SIG-M5 treated with dmso at 0.1 percent for 504 hours (cell line): ENCODE measurements at regions not wholly inside any gene's neighbourhood (a gene's known extent, or its start where the extent isn't known, plus 50 kb on each side); places are given as distances from the start of the nearest gene placed in this dataset.
"Not testable (repeated sequence)": the region's sequence is repeated elsewhere in the genome, so short reads cannot be mapped to it uniquely, and the experiment has no call there.

Experiments used
- DNase-seq: peaks from one replicate; lab custom pipeline; 2025; ENCODE audit not compliant: unreplicated experiment; lab: John Stamatoyannopoulos, UW

DNA sequence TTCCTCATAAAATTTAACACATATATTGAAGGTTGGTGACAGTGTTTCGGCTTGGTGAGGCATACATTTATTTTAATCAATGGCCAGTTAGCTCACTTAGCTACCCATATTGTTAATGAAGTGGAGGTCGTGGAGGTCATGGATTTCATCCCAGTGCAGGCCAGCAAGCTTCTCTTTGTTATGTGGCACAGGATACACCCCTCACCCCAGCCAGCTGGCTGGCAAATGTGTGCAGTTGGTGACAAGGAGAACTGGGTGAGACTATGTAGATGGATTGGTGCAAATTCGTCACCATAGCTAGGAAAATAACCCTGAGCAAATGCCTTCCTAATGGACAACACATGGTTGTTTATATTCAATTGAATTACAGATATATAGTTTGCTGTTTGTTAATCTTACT, 50.5 kb upstream of the FOXP2 start:
- DNase-seq, result no peak

- no peak for DNase-seq
Observed at GRCh38 chr7:114363292-114363691, 51.3 kb upstream of the FOXP2 start.

DNA sequence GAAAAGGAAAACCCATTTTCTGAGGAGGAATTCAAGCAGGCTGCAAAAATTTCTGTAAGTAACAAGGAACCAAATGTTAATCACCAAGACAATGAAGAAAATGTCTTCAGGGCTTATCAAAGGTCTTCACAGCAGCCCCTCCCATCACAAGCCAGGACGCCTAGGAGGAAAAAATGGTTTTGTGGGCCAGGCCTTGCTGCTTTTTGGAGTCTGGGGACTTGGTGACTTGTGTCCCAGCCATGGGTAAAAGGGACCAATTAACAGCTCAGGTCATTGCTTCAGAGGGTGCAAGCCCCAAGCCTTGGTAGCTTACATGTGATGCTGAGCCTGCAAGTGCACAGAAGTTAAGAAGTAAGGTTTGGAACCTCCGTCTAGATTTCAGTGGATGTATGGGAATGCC, 55.7 kb upstream of the FOXP2 start:
- DNase-seq, result no peak

GRCh38 chr7:114356133-114356532, 58.5 kb upstream of the FOXP2 start:
- DNase-seq, result no peak

- DNase-seq, result no peak
Observed at GRCh38 chr7:114354306-114354705, 60.3 kb upstream of the FOXP2 start.

DNA sequence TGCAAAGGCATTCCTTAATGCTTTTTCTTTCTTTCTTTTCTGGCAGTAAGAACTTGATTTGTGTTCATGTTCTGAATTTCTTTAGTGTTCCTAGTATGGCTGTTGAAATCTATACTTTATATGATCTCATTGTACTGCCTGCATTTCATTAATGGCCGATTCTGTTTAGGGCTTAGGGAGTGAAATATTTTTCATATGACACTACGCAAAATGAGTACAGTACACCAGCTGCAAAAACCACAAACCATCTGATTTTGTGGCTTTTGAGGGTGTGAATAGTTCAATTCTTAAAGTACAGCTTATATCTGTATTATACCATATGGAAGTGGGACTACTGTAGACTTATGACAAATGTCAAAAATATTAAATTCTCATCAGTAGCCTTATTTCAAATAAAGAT, 69.1 kb upstream of the FOXP2 start:
- DNase-seq, result no peak

GRCh38 chr7:114343949-114344708, 70.5 kb upstream of the FOXP2 start:
- no peak for DNase-seq

DNA sequence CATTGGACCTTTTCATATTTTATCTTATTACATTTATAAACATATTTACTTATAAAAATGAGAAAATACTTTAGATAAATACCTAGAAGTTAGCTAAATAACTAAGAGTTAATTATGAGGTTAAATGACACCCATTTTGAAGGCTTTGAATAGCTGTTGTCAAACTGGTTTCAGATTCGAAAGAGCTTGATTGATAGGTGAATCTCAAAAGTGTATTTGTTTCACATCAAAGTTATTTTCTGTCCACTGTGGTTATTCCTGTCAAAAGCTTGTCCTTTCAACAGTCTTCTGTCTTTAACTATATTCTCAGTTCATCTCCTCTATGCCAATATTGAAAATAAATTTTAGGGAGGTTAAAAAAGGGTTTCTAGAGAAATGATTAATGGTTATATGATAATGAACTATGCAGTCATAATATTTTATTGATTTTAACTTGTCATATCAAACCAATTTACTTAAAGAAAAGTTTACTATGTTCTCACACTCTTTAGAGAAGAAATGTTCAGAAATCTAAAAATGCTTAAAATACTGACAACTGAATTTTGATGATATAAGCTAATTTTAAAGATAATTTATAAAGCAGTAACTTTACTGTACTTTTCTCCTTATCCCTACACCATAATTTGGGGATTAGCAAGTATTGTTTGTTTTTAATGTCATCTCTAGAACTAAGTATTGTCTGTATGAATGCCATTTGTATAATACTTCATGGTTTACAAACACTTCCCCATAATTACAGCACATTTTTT, 72.0 kb upstream of the FOXP2 start:
- DNase-seq, result no peak

GRCh38 chr7:114341648-114342047, 73.0 kb upstream of the FOXP2 start:
- no peak for DNase-seq

DNA sequence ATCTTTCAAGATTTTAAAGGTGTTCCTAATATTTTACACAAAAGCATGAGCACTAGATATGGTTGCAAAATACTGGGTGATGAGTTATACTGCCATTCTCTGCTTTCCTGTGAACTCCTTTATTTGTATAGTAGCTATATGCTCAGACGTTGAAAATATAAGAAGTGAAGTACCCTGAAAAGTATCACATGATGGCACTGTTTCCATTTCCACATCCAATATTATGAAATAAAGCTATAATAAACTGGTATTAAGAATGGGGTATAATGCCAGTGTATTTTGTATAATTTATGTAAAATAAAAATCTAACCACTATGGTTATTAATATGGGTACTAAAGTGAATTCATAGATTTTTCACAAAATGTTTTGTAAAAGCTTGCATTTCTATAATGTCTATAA, 79.6 kb upstream of the FOXP2 start:
- no peak for DNase-seq

- not testable (repeated sequence) for DNase-seq
Observed at GRCh38 chr7:114329458-114329857, 85.2 kb upstream of the FOXP2 start.

- no peak for DNase-seq
Observed at GRCh38 chr7:114317450-114318098, 97.0 kb upstream of the FOXP2 start.

DNA sequence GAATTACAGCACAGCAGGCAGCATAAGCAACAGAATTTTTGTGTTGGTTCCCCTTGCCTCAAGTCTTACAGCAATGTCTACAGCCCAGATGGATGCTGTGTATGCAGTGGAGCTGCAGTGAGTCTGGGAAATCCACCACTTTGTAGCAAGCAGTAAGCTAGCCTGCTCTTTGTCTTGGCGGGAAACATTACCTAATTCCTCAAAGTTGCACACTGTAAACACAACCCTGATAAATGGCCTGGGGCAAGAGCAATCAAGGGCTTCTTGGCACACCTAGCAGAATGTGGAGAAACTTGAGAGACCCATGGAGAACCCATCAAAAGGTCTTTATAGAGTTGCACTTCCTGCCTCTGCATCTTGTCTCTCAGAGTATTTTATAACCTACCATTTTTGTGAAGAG, 102.0 kb upstream of the FOXP2 start:
- DNase-seq, result no peak

- no peak for DNase-seq
Observed at GRCh38 chr7:114310345-114311110, 104.1 kb upstream of the FOXP2 start.

GRCh38 chr7:114309729-114310128, 104.9 kb upstream of the FOXP2 start:
- no peak for DNase-seq

DNA sequence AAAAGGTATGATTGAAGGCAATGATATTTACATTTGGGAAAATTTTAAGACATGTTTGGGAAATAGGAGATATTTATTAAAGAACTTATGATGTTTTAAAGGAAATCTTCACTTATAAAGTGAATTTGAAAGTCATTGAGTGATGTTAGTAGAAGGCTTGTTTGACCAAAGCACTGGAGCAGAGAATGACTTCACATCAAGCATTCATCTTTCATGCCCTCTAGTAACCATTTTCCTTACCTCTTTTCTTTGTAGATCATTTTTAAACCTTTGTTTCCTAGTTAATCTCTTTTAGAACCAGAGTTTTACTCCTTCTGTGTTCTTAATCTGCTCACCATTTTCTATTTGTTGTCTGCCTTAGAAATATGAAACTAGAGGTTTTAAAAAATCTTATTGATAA, 111.3 kb upstream of the FOXP2 start:
- DNase-seq, result no peak

- no peak for DNase-seq
Observed at GRCh38 chr7:114302858-114303257, 111.8 kb upstream of the FOXP2 start.

DNA sequence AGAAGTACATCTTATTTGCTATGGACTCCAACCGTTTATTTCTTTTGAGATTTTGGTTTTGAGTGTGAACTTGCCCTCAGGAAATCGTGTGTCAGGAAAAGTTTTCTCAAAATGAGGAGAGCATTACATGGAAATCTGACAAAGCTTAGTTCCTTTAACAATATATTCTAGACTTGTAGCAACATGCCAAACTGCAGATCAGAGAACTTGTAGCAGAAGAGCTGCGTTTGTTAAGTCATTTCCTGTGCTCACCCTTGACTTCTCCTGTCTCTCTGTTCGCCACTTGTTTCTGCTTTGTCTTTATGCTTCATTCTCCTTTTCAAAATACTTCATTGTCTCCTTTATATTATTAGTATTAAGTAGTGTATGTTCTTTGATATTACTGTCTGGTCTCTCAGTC, 116.6 kb upstream of the FOXP2 start:
- no peak for DNase-seq

DNA sequence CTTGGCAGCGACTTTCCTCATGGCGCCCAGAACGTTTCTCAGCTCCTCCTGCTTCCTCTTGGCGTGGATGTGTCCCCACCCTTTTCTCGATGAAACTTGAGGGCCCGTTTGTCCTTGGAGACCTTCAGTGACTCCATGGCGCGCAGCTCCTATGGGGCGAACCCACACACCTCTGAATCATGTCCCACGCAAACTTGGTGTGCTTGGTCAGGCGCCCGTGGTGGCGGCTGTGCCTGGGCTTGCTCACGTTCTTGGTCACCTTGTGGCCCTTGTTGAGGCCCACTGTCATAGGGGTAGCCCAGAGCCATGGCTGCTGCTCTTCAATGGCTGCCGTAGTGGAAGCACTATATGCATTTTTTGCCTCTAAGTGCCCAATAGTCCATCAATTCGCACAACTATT, 117.5 kb upstream of the FOXP2 start:
- DNase-seq, result no peak

GRCh38 chr7:114295522-114295921, 119.1 kb upstream of the FOXP2 start:
- DNase-seq, result no peak

DNA sequence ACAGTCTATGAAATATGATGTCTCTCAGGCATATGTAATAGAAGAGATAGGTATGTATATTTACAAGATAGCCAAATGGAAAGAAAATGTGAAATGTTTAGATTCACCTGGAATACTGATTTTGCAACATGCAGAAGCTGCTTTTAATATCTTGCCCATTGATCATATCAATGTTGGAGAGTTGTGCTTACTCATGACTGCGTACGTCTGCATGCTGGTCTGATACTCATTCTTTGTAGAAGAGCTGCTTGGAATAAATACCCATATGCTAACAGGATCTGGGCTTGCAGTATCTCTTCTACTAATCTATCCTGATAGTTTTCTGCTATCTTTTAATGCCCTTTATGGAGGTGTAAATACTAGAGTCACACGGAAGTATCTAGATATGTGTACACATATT, 120.6 kb upstream of the FOXP2 start:
- DNase-seq, result no peak
